GM19395 (cell line): ENCODE measurements at regions not wholly inside any gene's neighbourhood (a gene's known extent, or its start where the extent isn't known, plus 50 kb on each side); places are given as distances from the start of the nearest gene placed in this dataset.

Source experiments
- ATAC-seq: cut with Tn5 transposase; IDR thresholded peaks from one replicate; pipeline ENCODE4 v1.9.1; 2021; ENCODE audit warnings: mild to moderate bottlenecking, moderate library complexity; ENCODE audit not compliant: unreplicated experiment

GRCh38 chr1:194990483-194990882 lies 1617.8 kb downstream of the KCNT2 start:
- ATAC-seq: no peak

GRCh38 chr1:194975913-194976312 lies 1632.3 kb downstream of the KCNT2 start:
- ATAC-seq: no peak

GRCh38 chr1:194968916-194969315 lies 1639.3 kb downstream of the KCNT2 start:
- ATAC-seq: no peak

GRCh38 chr1:194959795-194960194 lies 1648.4 kb downstream of the KCNT2 start:
- ATAC-seq: no peak

GRCh38 chr1:194952171-194952570 lies 1656.1 kb downstream of the KCNT2 start:
- no peak for ATAC-seq

GRCh38 chr1:194950584-194950983 lies 1657.7 kb downstream of the KCNT2 start:
- no peak for ATAC-seq

- no peak for ATAC-seq
Measured at GRCh38 chr1:194940336-194941030, 1667.8 kb downstream of the KCNT2 start.

GRCh38 chr1:194935864-194936263 lies 1672.4 kb downstream of the KCNT2 start:
- no peak for ATAC-seq

GRCh38 chr1:194931166-194931565 lies 1677.1 kb downstream of the KCNT2 start:
- no peak for ATAC-seq

GRCh38 chr1:194930132-194930531 lies 1678.1 kb downstream of the KCNT2 start:
- no peak for ATAC-seq

- ATAC-seq: no peak
Measured at GRCh38 chr1:194929357-194929756, 1678.9 kb downstream of the KCNT2 start.

GRCh38 chr1:194919146-194919545 lies 1689.1 kb downstream of the KCNT2 start:
- no peak for ATAC-seq

- no peak for ATAC-seq
Measured at GRCh38 chr1:194917769-194918168, 1690.5 kb downstream of the KCNT2 start.

GRCh38 chr1:194908643-194909042 lies 1699.6 kb downstream of the KCNT2 start:
- no peak for ATAC-seq

- no peak for ATAC-seq
Measured at GRCh38 chr1:194903524-194903923, 1704.7 kb downstream of the KCNT2 start.

- ATAC-seq: no peak
Measured at GRCh38 chr1:194889310-194889709, 1702.9 kb upstream of the B3GALT2 start.

GRCh38 chr1:194870860-194871259 lies 1684.4 kb upstream of the B3GALT2 start:
- ATAC-seq: no peak

GRCh38 chr1:194866153-194866552 lies 1679.7 kb upstream of the B3GALT2 start:
- ATAC-seq: no peak

- ATAC-seq: no peak
Measured at GRCh38 chr1:194865383-194865782, 1679.0 kb upstream of the B3GALT2 start.

- no peak for ATAC-seq
Measured at GRCh38 chr1:194862129-194862528, 1675.7 kb upstream of the B3GALT2 start.

GRCh38 chr1:194860248-194861201 lies 1674.1 kb upstream of the B3GALT2 start:
- no peak for ATAC-seq
